ENCODE measurements at regions not wholly inside any gene's neighbourhood (a gene's known extent, or its start where the extent isn't known, plus 50 kb on each side); places are given as distances from the start of the nearest gene placed in this dataset.

GRCh38 chr9:79254900-79255650 is 316.7 kb upstream of the TLE4 start:
- Histone ChIP-seq H4K20me1 (ENCODE audit: low read depth, low read length) (no peaks in the 10 kb centered on the region), H3K9me2 (replicated peaks; ENCODE audit: insufficient read depth, low read length) (no peaks in the 10 kb centered on the region), H3K4me2 (ENCODE audit: low read depth, low read length, poor library complexity, severe bottlenecking) (no peak overlapping the region), H3K27ac (ENCODE audit: low read depth, low read length) (no peak overlapping the region), H3K27me3 (ENCODE audit: low read length) (no peaks in the 10 kb centered on the region), H3K79me2 (ENCODE audit: insufficient read depth, low read length) (no peaks in the 10 kb centered on the region), H3K9ac (ENCODE audit: low read length) (no peak overlapping the region), H2AFZ (ENCODE audit: low read depth, low read length, severe bottlenecking) (no peak overlapping the region), H3F3A (ENCODE audit: insufficient read depth) (no peaks in the 10 kb centered on the region), H3K4me3 (ENCODE audit: insufficient read depth, low read length, poor library complexity, severe bottlenecking) (no peak overlapping the region), H3K9me3 (ENCODE audit: insufficient read depth, low read length) (no peaks in the 10 kb centered on the region), H3K36me3 (ENCODE audit: low read length) (no peaks in the 10 kb centered on the region)
- TF ChIP-seq EZH2phosphoT487 (conservative IDR thresholded peaks at IDR 0.05; ENCODE audit: low read length) (no peak), CTCF (IDR thresholded peaks at IDR 0.05; ENCODE audit: insufficient read depth, low read length, poor library complexity, severe bottlenecking) (no peak)

- H3K27me3 ChIP-seq (ENCODE audit: low read length), result no peaks in the 10 kb centered on the region
- no peaks in the 10 kb centered on the region for H3F3A ChIP-seq (ENCODE audit: insufficient read depth)
- H3K9ac ChIP-seq (ENCODE audit: low read length), result no peak overlapping the region
- H2AFZ ChIP-seq (ENCODE audit: low read depth, low read length, severe bottlenecking), result no peak overlapping the region
- no peak overlapping the region for H3K27ac ChIP-seq (ENCODE audit: low read depth, low read length)
- no peaks in the 10 kb centered on the region for H3K79me2 ChIP-seq (ENCODE audit: insufficient read depth, low read length)
- no peak overlapping the region for H3K4me2 ChIP-seq (ENCODE audit: low read depth, low read length, poor library complexity, severe bottlenecking)
- no peaks in the 10 kb centered on the region for H4K20me1 ChIP-seq (ENCODE audit: low read depth, low read length)
- H3K36me3 ChIP-seq (ENCODE audit: low read length), result no peaks in the 10 kb centered on the region
- TF ChIP-seq EZH2phosphoT487 (conservative IDR thresholded peaks at IDR 0.05; ENCODE audit: low read length) (no peak), CTCF (IDR thresholded peaks at IDR 0.05; ENCODE audit: insufficient read depth, low read length, poor library complexity, severe bottlenecking) (no peak)
- H3K9me2 ChIP-seq (replicated peaks; ENCODE audit: insufficient read depth, low read length), result no peaks in the 10 kb centered on the region
- H3K9me3 ChIP-seq (ENCODE audit: insufficient read depth, low read length), result no peaks in the 10 kb centered on the region
- H3K4me3 ChIP-seq (ENCODE audit: insufficient read depth, low read length, poor library complexity, severe bottlenecking), result no peak overlapping the region
Observed at GRCh38 chr9:79255651-79256260, 316.0 kb upstream of the TLE4 start.

- no peaks in the 10 kb centered on the region for H3F3A ChIP-seq (ENCODE audit: insufficient read depth)
- H3K4me2 ChIP-seq (ENCODE audit: low read depth, low read length, poor library complexity, severe bottlenecking), result no peak overlapping the region
- no peak overlapping the region for H3K27ac ChIP-seq (ENCODE audit: low read depth, low read length)
- no peaks in the 10 kb centered on the region for H4K20me1 ChIP-seq (ENCODE audit: low read depth, low read length)
- no peaks in the 10 kb centered on the region for H3K9me3 ChIP-seq (ENCODE audit: insufficient read depth, low read length)
- H3K79me2 ChIP-seq (ENCODE audit: insufficient read depth, low read length), result no peaks in the 10 kb centered on the region
- H3K9ac ChIP-seq (ENCODE audit: low read length), result no peak overlapping the region
- H3K9me2 ChIP-seq (replicated peaks; ENCODE audit: insufficient read depth, low read length), result no peaks in the 10 kb centered on the region
- no peak for TF ChIP-seq CTCF (IDR thresholded peaks at IDR 0.05; ENCODE audit: insufficient read depth, low read length, poor library complexity, severe bottlenecking)
- no peak for TF ChIP-seq EZH2phosphoT487 (conservative IDR thresholded peaks at IDR 0.05; ENCODE audit: low read length)
- H3K4me3 ChIP-seq (ENCODE audit: insufficient read depth, low read length, poor library complexity, severe bottlenecking), result no peak overlapping the region
- H2AFZ ChIP-seq (ENCODE audit: low read depth, low read length, severe bottlenecking), result no peak overlapping the region
- no peaks in the 10 kb centered on the region for H3K27me3 ChIP-seq (ENCODE audit: low read length)
- H3K36me3 ChIP-seq (ENCODE audit: low read length), result no peaks in the 10 kb centered on the region
Observed at GRCh38 chr9:79256691-79257213, 315.0 kb upstream of the TLE4 start.
